ENCODE measurements at regions not wholly inside any gene's neighbourhood (a gene's known extent, or its start where the extent isn't known, plus 50 kb on each side); places are given as distances from the start of the nearest gene placed in this dataset.
"Not testable (repeated sequence)": the region's sequence is repeated elsewhere in the genome, so short reads cannot be mapped to it uniquely, and the experiment has no call there.

DNA sequence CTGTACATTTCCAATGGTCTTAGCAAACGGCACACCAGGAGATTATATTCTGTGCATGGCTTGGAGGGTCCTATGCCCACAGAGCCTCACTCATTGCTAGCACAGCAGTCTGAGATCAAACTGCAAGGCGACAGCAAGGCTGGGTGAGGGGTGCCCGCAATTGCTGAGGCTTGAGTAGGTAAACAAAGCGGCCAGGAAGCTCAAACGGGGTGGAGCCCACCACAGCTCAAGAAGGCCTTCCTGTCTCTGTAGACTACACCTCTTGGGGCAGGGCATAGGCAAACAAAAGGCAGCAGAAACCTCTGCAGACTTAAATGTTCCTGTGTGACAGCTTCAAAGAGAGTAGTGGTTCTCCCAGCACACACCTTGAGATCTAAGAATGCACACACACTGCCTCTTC is 91.3 kb downstream of the OR4A5 start:
- peaks cover 87% of the 10 kb centered on the region for H3K9me3 Mint-ChIP-seq (ENCODE audit: low read depth)

DNA sequence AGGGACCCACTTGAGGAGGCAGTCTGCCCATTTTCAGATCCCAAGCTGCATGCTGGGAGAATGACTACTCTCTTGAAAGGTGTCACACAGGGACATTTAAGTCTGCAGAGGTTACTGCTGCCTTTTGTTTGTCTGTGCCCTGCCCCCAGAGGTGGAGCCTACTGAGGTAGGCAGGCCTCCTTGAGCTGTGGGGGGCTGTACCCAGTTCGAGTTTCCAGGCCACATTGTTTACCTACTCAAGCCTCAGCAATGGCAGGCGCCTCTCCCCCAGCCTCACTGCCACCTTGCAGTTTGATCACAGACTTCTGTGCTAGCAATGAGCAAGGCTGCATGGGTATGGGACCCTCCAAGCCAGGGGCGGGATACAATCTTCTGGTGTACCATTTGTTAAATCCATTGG is 126.0 kb downstream of the OR4A5 start:
- H3K4me1 Mint-ChIP-seq (ENCODE audit: low read depth), result no peaks in the 10 kb centered on the region
- no peak overlapping the region for H3K4me3 Mint-ChIP-seq (ENCODE audit: unreplicated experiment)
- H3K9me3 Mint-ChIP-seq (ENCODE audit: low read depth), result peaks cover 69% of the 10 kb centered on the region
- TF ChIP-seq, protein P1, sequence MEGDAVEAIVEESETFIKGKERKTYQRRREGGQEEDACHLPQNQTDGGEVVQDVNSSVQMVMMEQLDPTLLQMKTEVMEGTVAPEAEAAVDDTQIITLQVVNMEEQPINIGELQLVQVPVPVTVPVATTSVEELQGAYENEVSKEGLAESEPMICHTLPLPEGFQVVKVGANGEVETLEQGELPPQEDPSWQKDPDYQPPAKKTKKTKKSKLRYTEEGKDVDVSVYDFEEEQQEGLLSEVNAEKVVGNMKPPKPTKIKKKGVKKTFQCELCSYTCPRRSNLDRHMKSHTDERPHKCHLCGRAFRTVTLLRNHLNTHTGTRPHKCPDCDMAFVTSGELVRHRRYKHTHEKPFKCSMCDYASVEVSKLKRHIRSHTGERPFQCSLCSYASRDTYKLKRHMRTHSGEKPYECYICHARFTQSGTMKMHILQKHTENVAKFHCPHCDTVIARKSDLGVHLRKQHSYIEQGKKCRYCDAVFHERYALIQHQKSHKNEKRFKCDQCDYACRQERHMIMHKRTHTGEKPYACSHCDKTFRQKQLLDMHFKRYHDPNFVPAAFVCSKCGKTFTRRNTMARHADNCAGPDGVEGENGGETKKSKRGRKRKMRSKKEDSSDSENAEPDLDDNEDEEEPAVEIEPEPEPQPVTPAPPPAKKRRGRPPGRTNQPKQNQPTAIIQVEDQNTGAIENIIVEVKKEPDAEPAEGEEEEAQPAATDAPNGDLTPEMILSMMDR (IDR thresholded peaks at IDR 0.05), result no peak
- H3K36me3 Mint-ChIP-seq (ENCODE audit: low read depth), result peaks cover 2% of the 10 kb centered on the region
- DNase-seq (ENCODE audit: low spot score), result peak; percentile 59
- no peak overlapping the region for H3K27ac Mint-ChIP-seq (ENCODE audit: unreplicated experiment)
- H3K27me3 Mint-ChIP-seq (ENCODE audit: low read depth), result no peaks in the 10 kb centered on the region

More for the DNA sequence above, 91.3 kb downstream of the OR4A5 start:
- H3K27me3 Mint-ChIP-seq (ENCODE audit: low read depth); H3K4me1 Mint-ChIP-seq (ENCODE audit: low read depth); H3K4me3 Mint-ChIP-seq (ENCODE audit: unreplicated experiment); H3K36me3 Mint-ChIP-seq (ENCODE audit: low read depth); H3K27ac Mint-ChIP-seq (ENCODE audit: unreplicated experiment): not testable (repeated sequence)
- peak; percentile 26 for DNase-seq (ENCODE audit: low spot score)

DNA sequence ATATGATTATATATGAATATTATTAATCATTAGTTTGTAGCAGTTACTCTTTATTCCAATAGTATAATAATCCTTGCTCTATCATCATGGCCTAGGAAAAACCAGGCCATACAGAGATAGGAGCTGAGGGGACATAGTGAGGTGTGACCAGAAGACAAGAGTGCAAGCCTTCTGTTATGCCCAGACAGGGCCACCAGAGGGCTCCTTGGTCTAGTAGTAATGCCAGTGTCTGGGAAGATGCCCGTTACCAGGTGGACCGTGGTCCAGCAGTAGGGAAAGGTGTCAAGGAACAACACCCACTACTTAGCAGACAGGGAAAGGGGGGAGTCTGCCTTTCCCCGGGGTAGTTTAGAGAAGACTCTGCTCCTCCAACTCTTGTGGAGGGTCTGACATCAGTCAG is 148.4 kb downstream of the OR4A5 start:
- H3K4me1 Mint-ChIP-seq (ENCODE audit: low read depth); DNase-seq (ENCODE audit: low spot score); H3K36me3 Mint-ChIP-seq (ENCODE audit: low read depth); H3K27me3 Mint-ChIP-seq (ENCODE audit: low read depth); H3K4me3 Mint-ChIP-seq (ENCODE audit: unreplicated experiment); H3K27ac Mint-ChIP-seq (ENCODE audit: unreplicated experiment): not testable (repeated sequence)
- peaks cover 80% of the 10 kb centered on the region for H3K9me3 Mint-ChIP-seq (ENCODE audit: low read depth)

Data from chondrocyte (in vitro differentiated cells).